SK-N-SH (cell line): ENCODE measurements at regions not wholly inside any gene's neighbourhood (a gene's known extent, or its start where the extent isn't known, plus 50 kb on each side); places are given as distances from the start of the nearest gene placed in this dataset.

ENCODE experiments used
- CTCF ChIA-PET: fragments of 300-600, 350-600 bp; formaldehyde crosslinking; extraction: SDS; loops from one replicate; lab custom pipeline; 2021; lab: Yijun Ruan, JAX
- POLR2A ChIA-PET: fragments of 350-600 bp; sonication (Branson Sonifier 250); formaldehyde crosslinking; extraction: SDS; loops from one replicate; lab custom pipeline; 2020; ENCODE audit warnings: antibody characterized with exemption, inconsistent platforms; lab: Yijun Ruan, JAX
- DNase-seq: peaks from one replicate; pipeline ENCODE4 v3.0.0; 2012
- H2AFZ ChIP-seq: fragments of 200-600 bp; sonication (generic); 2 replicates; pipeline ENCODE4 v1.8.1; 2016; ENCODE audit warnings: antibody characterized with exemption, mild to moderate bottlenecking, low read depth
- H3F3A ChIP-seq: fragments of 200-600 bp; sonication (generic); replicated peaks from 2 replicates; pipeline ENCODE3; 2016; ENCODE audit warnings: antibody characterized with exemption, mild to moderate bottlenecking; ENCODE audit not compliant: insufficient read depth
- H3K27ac ChIP-seq, 2 experiments: fragments of 200-500 bp in 1 of 2; fragments of 200-600 bp in 1 of 2; sonication (Bioruptor generic) in 1 of 2; sonication (generic), shearing (Covaris generic) in 1 of 2; 2 replicates each; pipeline versions ENCODE4 v1.5.1 to v1.6.1; 2014 to 2016; ENCODE audit warnings: low read depth in 2 of 2, inconsistent platforms in 1 of 2, low read length in 1 of 2, mild to moderate bottlenecking in 1 of 2, mixed read lengths in 1 of 2
- H3K27me3 ChIP-seq: fragments of 200-600 bp; sonication (generic), shearing (Covaris generic); 2 replicates; pipeline ENCODE4 v1.6.1; 2016; ENCODE audit warnings: mixed run types; ENCODE audit not compliant: insufficient read depth
- H3K36me3 ChIP-seq, 2 experiments: fragments of 200-500 bp in 1 of 2; fragments of 200-600 bp in 1 of 2; sonication (Bioruptor generic) in 1 of 2; sonication (generic) in 1 of 2; replicated peaks in 1 of 2; 2 replicates each; pipeline versions ENCODE3 to v1.5.1; 2014 to 2016; ENCODE audit warnings: low read length in 1 of 2, mild to moderate bottlenecking in 1 of 2; ENCODE audit not compliant: insufficient read depth in 2 of 2, control insufficient read depth in 1 of 2
- H3K4me1 ChIP-seq, 2 experiments: fragments of 200-500 bp in 1 of 2; fragments of 200-600 bp in 1 of 2; sonication (Bioruptor generic) in 1 of 2; sonication (generic), shearing (Covaris generic) in 1 of 2; 2 replicates each; pipeline versions ENCODE4 v1.5.1 to v1.6.1; 2014 to 2016; ENCODE audit warnings: low read depth in 1 of 2, low read length in 1 of 2, mixed run types in 1 of 2; ENCODE audit not compliant: insufficient read depth in 2 of 2, control insufficient read depth in 1 of 2
- H3K4me2 ChIP-seq: fragments of 200-600 bp; sonication (generic), shearing (Covaris generic); 2 replicates; pipeline ENCODE4 v1.6.1; 2017; ENCODE audit warnings: mixed run types
- H3K4me3 ChIP-seq, 2 experiments: fragments of 200-500 bp in 1 of 2; fragments of 200-600 bp in 1 of 2; sonication (Bioruptor generic) in 1 of 2; sonication (generic), shearing (Covaris generic) in 1 of 2; 2 replicates each; pipeline versions ENCODE4 v1.5.1 to v1.8.1; 2014 to 2016; ENCODE audit warnings: low read depth in 2 of 2, inconsistent platforms in 1 of 2, low read length in 1 of 2, mild to moderate bottlenecking in 1 of 2, mixed read lengths in 1 of 2, moderate library complexity in 1 of 2
- H3K79me2 ChIP-seq: fragments of 200-600 bp; sonication (generic); 2 replicates; pipeline ENCODE4 v1.8.1; 2017; ENCODE audit warnings: mild to moderate bottlenecking; ENCODE audit not compliant: insufficient read depth
- H3K9ac ChIP-seq: fragments of 200-600 bp; sonication (generic); 2 replicates; pipeline ENCODE4 v1.6.1; 2017; ENCODE audit warnings: mixed run types
- H3K9me2 ChIP-seq: fragments of 200-600 bp; sonication (generic); 2 replicates; pipeline ENCODE4 v1.6.1; 2017; ENCODE audit warnings: mixed run types
- H3K9me3 ChIP-seq: fragments of 200-600 bp; sonication (generic); 2 replicates; pipeline ENCODE4 v1.6.1; 2017; ENCODE audit warnings: mixed run types, mild to moderate bottlenecking, moderate library complexity
- H4K20me1 ChIP-seq: fragments of 200-600 bp; sonication (generic); 2 replicates; pipeline ENCODE4 v1.6.1; 2017; ENCODE audit warnings: mild to moderate bottlenecking, mixed run types; ENCODE audit not compliant: insufficient read depth
- CHD2 ChIP-seq: fragments of 150-350 bp; IDR thresholded peaks from 2 replicates; pipeline ENCODE4 v1.6.1; 2018; ENCODE audit warnings: low read length; ENCODE audit not compliant: partially characterized antibody
- CTCF ChIP-seq: fragments of 200-600 bp; sonication (generic); IDR thresholded peaks from 2 replicates; pipeline ENCODE4 v1.6.1; 2017; ENCODE audit warnings: antibody characterized with exemption, mild to moderate bottlenecking, moderate library complexity
- FOSL2 ChIP-seq: IDR thresholded peaks from 2 replicates; pipeline ENCODE4 v1.4.0; 2012; ENCODE audit warnings: low read depth, mild to moderate bottlenecking, moderate library complexity, borderline replicate concordance
- GATA2 ChIP-seq: sonication (generic); formaldehyde crosslinking; IDR thresholded peaks from 2 replicates; pipeline ENCODE4 v1.5.0; 2020; ENCODE audit warnings: mild to moderate bottlenecking, missing genetic modification reagents
- MAX ChIP-seq: IDR thresholded peaks from 2 replicates; pipeline ENCODE4 v1.4.0; 2012; ENCODE audit warnings: low read depth
- MXI1 ChIP-seq: IDR thresholded peaks from 2 replicates; pipeline ENCODE4 v1.6.1; 2012; ENCODE audit warnings: mild to moderate bottlenecking, low read depth, low read length, improper control_type of control experiment
- RCOR1 ChIP-seq: fragments of 150-350 bp; IDR thresholded peaks from 2 replicates; pipeline ENCODE4 v1.6.1; 2017; ENCODE audit warnings: antibody characterized with exemption, low read length
- RXRA ChIP-seq: IDR thresholded peaks from 2 replicates; pipeline ENCODE4 v1.4.0; 2012; ENCODE audit warnings: low read depth, mild to moderate bottlenecking, borderline replicate concordance
- YY1 ChIP-seq: IDR thresholded peaks from 2 replicates; pipeline ENCODE4 v1.4.0; 2012; ENCODE audit warnings: low read depth, mild to moderate bottlenecking
- ZBTB33 ChIP-seq: IDR thresholded peaks from 2 replicates; pipeline ENCODE4 v1.4.0; 2012; ENCODE audit warnings: low read depth, borderline replicate concordance
- WGBS: methylation state at CpG from one replicate; pipeline ENCODE4 v1.1.6; 2017; ENCODE audit warnings: low lambda C conversion rate; 5-methylcytosine and 5-hydroxymethylcytosine counted together

- TF ChIP-seq RXRA: no peak
- no peak for TF ChIP-seq MXI1
- TF ChIP-seq MAX: no peak
- no peak for TF ChIP-seq YY1
- no peak for TF ChIP-seq RCOR1
- TF ChIP-seq ZBTB33: no peak
- CTCF ChIA-PET: no interaction called here
- Histone ChIP-seq H3K4me3 (no peak overlapping the region), H2AFZ (no peak overlapping the region), H3K4me1 (no peaks in the 10 kb centered on the region), H3F3A (no peaks in the 10 kb centered on the region), H3K9me3 (no peaks in the 10 kb centered on the region), H3K27me3 (no peaks in the 10 kb centered on the region), H3K36me3 (no peaks in the 10 kb centered on the region), H3K79me2 (no peaks in the 10 kb centered on the region), H3K9ac (no peak overlapping the region), H4K20me1 (no peaks in the 10 kb centered on the region), H3K4me2 (no peak overlapping the region), H3K27ac (no peak overlapping the region), H3K9me2 (no peaks in the 10 kb centered on the region)
- no peak for DNase-seq
- POLR2A ChIA-PET: interaction anchor here (0.5 kb wide), 1 partner anchor 443 kb away, joined by 3 read pairs; no protein-coding TSS in a partner anchor
- 93% methylated on average over 11 of the region's 11 CpGs for WGBS
These were observed 504.3 kb downstream of the IRS2 start for GRCh38 chr13:109281903-109282635.

GRCh38 chr13:109281017-109281902 is 505.1 kb downstream of the IRS2 start:
- Histone ChIP-seq H3K4me3 (no peak overlapping the region), H3K27me3 (no peaks in the 10 kb centered on the region), H3K4me2 (no peak overlapping the region), H3K4me1 (no peaks in the 10 kb centered on the region), H2AFZ (no peak overlapping the region), H3K9me3 (no peaks in the 10 kb centered on the region), H3K9ac (no peak overlapping the region), H3K9me2 (no peaks in the 10 kb centered on the region)
- 88% methylated on average over 11 of the region's 11 CpGs for WGBS
- CTCF ChIA-PET: no interaction called here
- no peak for DNase-seq
- TF ChIP-seq GATA2 (CRISPR knock-in tag) (no peak), FOSL2 (no peak), CTCF (no peak), CHD2 (no peak)
- TF ChIP-seq, all 33 proteins: peak for 0
- Histone ChIP-seq H3K36me3 (no peaks in the 10 kb centered on the region), H4K20me1 (no peaks in the 10 kb centered on the region), H3K79me2 (no peaks in the 10 kb centered on the region), H3F3A (no peaks in the 10 kb centered on the region), H3K27ac (no peak overlapping the region)
- POLR2A ChIA-PET: interaction anchor here (0.5 kb wide), 1 partner anchor 444 kb away, joined by 3 read pairs; no protein-coding TSS in a partner anchor
